GM08714 (cell line): ENCODE measurements at regions not wholly inside any gene's neighbourhood (a gene's known extent, or its start where the extent isn't known, plus 50 kb on each side); places are given as distances from the start of the nearest gene placed in this dataset.

ENCODE experiments used
- H3K4me3 ChIP-seq: fragments of 200-500 bp; sonication (Bioruptor generic); 2 replicates; pipeline ENCODE4 v1.5.1; 2014; ENCODE audit warnings: mild to moderate bottlenecking, low read length, inconsistent platforms
- ZNF274 ChIP-seq: IDR thresholded peaks from 2 replicates; pipeline ENCODE4 v1.6.1; 2012; ENCODE audit warnings: mild to moderate bottlenecking, low read depth, low read length

DNA sequence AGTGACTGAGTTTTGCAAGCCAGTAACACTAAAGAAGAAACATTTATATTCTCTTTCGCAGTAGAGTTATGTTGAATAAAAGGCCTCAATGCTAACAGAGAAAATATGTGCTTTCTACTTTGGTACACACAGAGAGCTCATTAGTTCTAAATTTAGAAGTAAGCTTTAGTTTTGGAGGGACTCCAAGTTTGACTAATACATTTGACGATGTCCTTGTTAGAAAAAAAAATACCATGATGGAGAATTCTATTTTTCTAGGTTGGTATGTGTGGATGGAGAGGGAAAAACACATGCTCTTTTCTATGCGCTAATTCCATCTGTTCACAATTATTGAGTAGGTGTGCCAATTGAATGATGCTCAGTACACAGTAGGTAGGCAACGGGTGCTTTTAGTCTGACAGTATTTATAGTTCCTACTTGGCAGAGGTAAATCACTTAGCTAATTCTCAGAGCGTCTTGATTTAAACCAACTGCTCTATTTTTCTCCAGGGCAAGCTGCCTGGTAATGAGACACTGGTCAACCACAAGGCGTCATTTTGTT lies 327.2 kb upstream of the AKR1E2 start:
- no peak overlapping the region for H3K4me3 ChIP-seq
- TF ChIP-seq ZNF274: no peak

GRCh38 chr10:4494551-4494950 lies 331.5 kb upstream of the AKR1E2 start:
- no peak for TF ChIP-seq ZNF274

GRCh38 chr10:4492202-4492601 lies 333.8 kb upstream of the AKR1E2 start:
- TF ChIP-seq ZNF274: no peak
- H3K4me3 ChIP-seq: no peak overlapping the region

More at GRCh38 chr10:4494551-4494950, 331.5 kb upstream of the AKR1E2 start:
- no peak overlapping the region for H3K4me3 ChIP-seq

GRCh38 chr10:4488904-4489303 lies 337.1 kb upstream of the AKR1E2 start:
- H3K4me3 ChIP-seq: no peak overlapping the region
- no peak for TF ChIP-seq ZNF274

- no peak overlapping the region for H3K4me3 ChIP-seq
- no peak for TF ChIP-seq ZNF274
Observed at GRCh38 chr10:4485636-4486035, 340.4 kb upstream of the AKR1E2 start.

DNA sequence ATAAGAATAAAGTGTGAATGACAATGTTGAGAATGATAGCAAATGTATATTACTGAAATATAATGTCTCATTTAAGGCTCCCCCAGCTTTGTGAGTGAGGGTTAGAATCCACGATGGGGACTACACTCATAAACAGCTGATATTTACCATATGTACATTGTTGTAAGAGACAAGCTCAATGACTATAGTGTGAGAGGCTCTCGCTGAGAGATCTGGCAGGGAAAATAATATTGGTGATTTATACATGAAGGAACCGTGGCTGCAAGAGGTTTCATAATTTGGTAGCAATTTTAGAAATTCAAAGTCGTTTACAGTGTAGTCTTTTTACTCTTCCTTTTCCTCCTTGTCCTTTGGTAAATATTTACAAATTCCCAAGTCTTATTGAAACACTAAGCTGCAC lies 342.2 kb upstream of the AKR1E2 start:
- H3K4me3 ChIP-seq: no peak overlapping the region
- TF ChIP-seq ZNF274: no peak

DNA sequence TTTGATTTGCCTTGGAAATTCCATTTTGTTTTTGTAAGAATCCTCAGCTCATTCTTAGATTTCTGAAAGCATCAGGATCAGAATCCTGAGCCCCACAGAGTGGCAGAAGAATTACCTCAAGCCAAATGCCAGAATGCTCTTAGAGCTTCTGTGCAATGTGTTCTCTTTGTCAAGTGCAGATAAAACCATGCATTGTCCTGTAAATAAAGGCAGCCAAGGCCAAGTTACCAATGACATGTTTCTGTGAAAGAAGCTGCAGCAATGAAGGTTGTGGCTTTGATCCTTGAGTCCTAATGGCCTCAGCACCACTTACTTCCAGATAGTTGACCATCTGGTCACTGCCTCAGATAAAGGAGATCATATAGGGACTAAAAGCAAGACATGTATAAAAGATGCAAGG lies 343.3 kb upstream of the AKR1E2 start:
- no peak for TF ChIP-seq ZNF274
- no peak overlapping the region for H3K4me3 ChIP-seq

GRCh38 chr10:4481192-4481591 lies 344.8 kb upstream of the AKR1E2 start:
- H3K4me3 ChIP-seq: no peak overlapping the region
- TF ChIP-seq ZNF274: no peak

GRCh38 chr10:4479342-4479741 lies 346.7 kb upstream of the AKR1E2 start:
- H3K4me3 ChIP-seq: no peak overlapping the region
- TF ChIP-seq ZNF274: no peak

GRCh38 chr10:4477664-4478063 lies 348.3 kb upstream of the AKR1E2 start:
- H3K4me3 ChIP-seq: no peak overlapping the region
- TF ChIP-seq ZNF274: no peak

DNA sequence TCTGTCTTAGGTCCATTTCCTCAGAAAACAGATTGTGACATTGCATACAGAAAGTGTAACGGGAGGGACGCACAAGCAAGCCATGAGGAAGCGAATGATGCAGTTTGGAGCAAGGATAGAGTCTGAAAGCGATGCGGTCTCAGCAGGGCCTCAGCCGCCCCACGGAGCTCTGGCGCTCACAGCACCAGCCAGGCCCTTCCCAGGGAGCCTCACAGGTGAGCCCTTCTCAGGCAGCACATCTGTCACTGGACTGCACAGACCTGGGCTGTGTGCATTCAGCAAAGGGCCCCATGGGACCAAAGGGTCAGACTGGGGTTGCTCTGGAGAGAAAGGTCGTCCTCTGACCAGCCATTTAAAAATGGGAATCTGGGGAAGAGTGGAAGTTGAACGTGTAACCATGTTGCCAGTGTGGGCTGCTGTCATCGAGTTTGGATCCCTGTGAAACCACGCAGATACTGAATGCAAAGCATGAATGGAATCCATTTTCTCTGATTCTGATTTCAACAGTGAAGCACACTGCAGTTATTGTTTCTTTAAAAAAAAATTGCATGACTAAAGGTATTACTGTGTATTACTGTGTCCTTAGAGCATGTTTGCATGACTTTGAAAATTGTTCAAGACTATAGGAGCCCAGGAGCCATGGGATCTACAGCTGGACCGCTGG lies 350.0 kb upstream of the AKR1E2 start:
- H3K4me3 ChIP-seq: no peak overlapping the region
- no peak for TF ChIP-seq ZNF274

DNA sequence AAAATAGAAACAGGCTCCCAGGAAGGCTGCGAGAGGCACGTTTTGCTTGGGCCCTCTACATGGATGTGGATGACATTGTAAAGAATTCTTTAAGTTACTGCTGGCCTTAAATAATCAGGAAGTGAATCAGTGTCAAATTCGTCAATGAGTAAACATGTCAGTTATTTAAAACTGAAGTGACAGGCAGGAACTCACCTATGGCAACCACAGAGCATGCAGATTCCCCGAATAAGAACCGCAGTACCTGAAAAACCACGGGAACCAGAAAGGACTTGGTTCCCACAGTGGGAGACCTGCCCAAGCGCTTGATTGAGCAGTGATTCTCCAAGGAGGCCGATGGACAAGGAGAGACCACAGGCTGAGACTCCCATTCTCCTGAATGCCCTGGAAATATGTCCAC lies 351.2 kb upstream of the AKR1E2 start:
- no peak for TF ChIP-seq ZNF274
- H3K4me3 ChIP-seq: no peak overlapping the region

- no peak overlapping the region for H3K4me3 ChIP-seq
- no peak for TF ChIP-seq ZNF274
Observed at GRCh38 chr10:4473977-4474376, 352.0 kb upstream of the AKR1E2 start.

DNA sequence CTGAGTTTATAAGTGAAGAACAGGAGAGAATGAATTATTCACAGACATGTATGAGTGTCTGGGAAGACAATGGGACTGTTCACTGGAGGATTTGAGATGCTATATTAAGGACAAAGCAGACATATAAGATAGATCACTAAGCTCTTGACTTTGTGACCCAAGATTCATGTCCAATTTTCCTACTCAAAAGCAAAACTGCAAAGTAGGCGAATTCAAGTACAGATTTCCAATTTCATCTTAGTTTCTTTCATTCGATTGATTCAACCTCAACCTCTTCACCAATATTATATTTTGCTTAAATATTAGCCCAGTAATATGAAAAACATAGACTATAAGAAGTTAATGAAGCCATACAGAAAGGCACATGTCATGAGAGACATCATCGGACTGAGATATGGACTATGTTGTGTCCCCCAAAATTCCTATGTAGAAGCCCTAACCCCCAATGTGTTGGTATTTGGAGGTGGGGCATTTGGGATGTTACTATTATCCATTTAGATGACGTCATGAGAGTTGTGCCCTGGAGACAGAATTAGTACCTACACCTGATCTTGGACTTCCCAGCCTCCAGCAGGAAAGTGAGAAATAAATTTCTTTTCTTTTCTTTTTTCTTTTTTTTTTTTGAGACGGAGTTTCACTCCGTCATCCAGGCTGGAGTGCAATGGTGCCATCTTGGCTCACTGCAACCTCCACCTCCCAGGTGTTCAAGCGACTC lies 353.7 kb upstream of the AKR1E2 start:
- H3K4me3 ChIP-seq: no peak overlapping the region
- no peak for TF ChIP-seq ZNF274

DNA sequence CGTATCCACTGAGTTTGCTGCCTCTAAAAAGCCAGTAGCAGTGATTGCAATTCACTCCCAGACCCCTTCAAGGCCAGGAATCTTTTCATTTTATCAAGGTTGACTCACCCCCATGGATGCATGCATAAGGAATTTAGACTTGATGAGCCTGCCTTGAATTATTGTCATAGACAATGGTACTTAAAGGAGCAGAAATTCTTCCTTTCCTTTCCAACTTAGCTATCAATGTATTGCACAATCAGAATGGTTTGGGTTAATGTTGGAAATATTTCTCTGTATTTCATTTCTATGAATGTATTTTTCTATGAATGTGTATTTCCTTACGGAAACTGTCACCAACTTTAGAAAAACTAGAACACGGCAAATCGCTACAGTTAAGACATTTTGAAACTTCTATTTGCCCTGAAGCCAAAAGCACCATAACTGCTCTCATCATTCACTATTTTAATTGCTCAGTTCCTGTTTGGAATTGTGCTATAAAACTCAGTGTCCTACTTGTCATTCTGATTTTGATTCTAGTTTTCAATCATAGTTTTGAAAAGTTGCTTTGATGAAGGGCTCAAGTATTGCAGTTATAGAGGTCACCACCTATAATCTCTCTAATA lies 355.7 kb upstream of the AKR1E2 start:
- no peak overlapping the region for H3K4me3 ChIP-seq
- no peak for TF ChIP-seq ZNF274
